AG04450 (cell line): ENCODE measurements at regions not wholly inside any gene's neighbourhood (a gene's known extent, or its start where the extent isn't known, plus 50 kb on each side); places are given as distances from the start of the nearest gene placed in this dataset.

Experiments
- CTCF ChIA-PET: fragments of 300-600, 350-600 bp; formaldehyde crosslinking; extraction: SDS; loops from one replicate; lab custom pipeline; 2022; ENCODE audit warnings: antibody characterized with exemption, inconsistent platforms; lab: Charles Lee
- POLR2A ChIA-PET: fragments of 350-600 bp; formaldehyde crosslinking; extraction: SDS; loops from one replicate; lab custom pipeline; 2021; ENCODE audit warnings: antibody characterized with exemption, inconsistent platforms; lab: Yijun Ruan, JAX
- DNase-seq: peaks from one replicate; pipeline ENCODE4 v3.0.0-alpha.2; 2011; ENCODE audit warnings: low read depth, low spot score
- H3K27ac ChIP-seq: one replicate; pipeline ENCODE4 v1.5.1; 2012; ENCODE audit warnings: low read depth, low read length, control low read depth
- H3K27me3 ChIP-seq: one replicate; pipeline ENCODE4 v1.6.0; 2012; ENCODE audit warnings: low read length; ENCODE audit not compliant: control insufficient read depth, insufficient read depth
- H3K4me3 ChIP-seq: 2 replicates; pipeline ENCODE4 v1.5.1; 2011; ENCODE audit warnings: mild to moderate bottlenecking, low read depth, low read length, control low read depth
- H3K9me3 ChIP-seq: 2 replicates; pipeline ENCODE4 v1.5.1; 2012; ENCODE audit warnings: low read length; ENCODE audit not compliant: control insufficient read depth, insufficient read depth
- CTCF ChIP-seq: IDR thresholded peaks from 2 replicates; pipeline ENCODE4 v1.5.1; 2011; ENCODE audit warnings: low read depth, low read length, control low read depth, inconsistent platforms

- DNase-seq: no peak
- H3K9me3 ChIP-seq: peaks cover 13% of the 10 kb centered on the region
- ChIA-PET CTCF (no interaction called here), POLR2A (no interaction called here)
- H3K27me3 ChIP-seq: no peaks in the 10 kb centered on the region
- H3K27ac ChIP-seq: no peak overlapping the region
- no peak for TF ChIP-seq CTCF
- H3K4me3 ChIP-seq: no peak overlapping the region
Measured at GRCh38 chr6:62652692-62653328, 366.8 kb upstream of the KHDRBS2 start.

GRCh38 chr6:62645274-62645673 is 359.2 kb upstream of the KHDRBS2 start:
- Histone ChIP-seq H3K9me3 (peaks cover 11% of the 10 kb centered on the region; the same call in 1 of the 2 replicates), H3K4me3 (no peak overlapping the region), H3K27ac (no peak overlapping the region), H3K27me3 (no peaks in the 10 kb centered on the region)
- POLR2A ChIA-PET: no interaction called here
- CTCF ChIA-PET: no interaction called here
- TF ChIP-seq CTCF: no peak
- DNase-seq: no peak

GRCh38 chr6:62640749-62641148 is 354.7 kb upstream of the KHDRBS2 start:
- DNase-seq: no peak
- H3K27me3 ChIP-seq: no peaks in the 10 kb centered on the region
- no peak overlapping the region for H3K4me3 ChIP-seq
- ChIA-PET CTCF (no interaction called here), POLR2A (no interaction called here)
- no peak for TF ChIP-seq CTCF
- no peak overlapping the region for H3K27ac ChIP-seq
- H3K9me3 ChIP-seq: peaks cover 7% of the 10 kb centered on the region

GRCh38 chr6:62626661-62627060 is 340.6 kb upstream of the KHDRBS2 start:
- ChIA-PET POLR2A (no interaction called here), CTCF (no interaction called here)
- H3K4me3 ChIP-seq: no peak overlapping the region
- DNase-seq: no peak
- no peak overlapping the region for H3K27ac ChIP-seq
- no peaks in the 10 kb centered on the region for H3K27me3 ChIP-seq
- no peak for TF ChIP-seq CTCF
- H3K9me3 ChIP-seq: no peaks in the 10 kb centered on the region

GRCh38 chr6:62623846-62624532 is 338.0 kb upstream of the KHDRBS2 start:
- POLR2A ChIA-PET: no interaction called here
- no peak overlapping the region for H3K27ac ChIP-seq
- no peaks in the 10 kb centered on the region for H3K9me3 ChIP-seq
- no peak for TF ChIP-seq CTCF
- no peak for DNase-seq
- H3K27me3 ChIP-seq: no peaks in the 10 kb centered on the region
- H3K4me3 ChIP-seq: no peak overlapping the region
- CTCF ChIA-PET: interaction anchor here (0.7 kb wide), 1 partner anchor 113 kb away, joined by 4 read pairs; no protein-coding TSS in a partner anchor
